A673 (cell line): ENCODE measurements at regions not wholly inside any gene's neighbourhood (a gene's known extent, or its start where the extent isn't known, plus 50 kb on each side); places are given as distances from the start of the nearest gene placed in this dataset.

ENCODE experiments used
- BruUV-seq: library from RNA; stranded (reverse); fragments of 400-500 nt; replicated peaks from 2 replicates; lab custom pipeline; 2021; lab: Mats Ljungman, UMichigan
- CTCF ChIA-PET: fragments of 300-600 bp; sonication (Branson Sonifier 250); formaldehyde crosslinking; loops from one replicate; lab custom pipeline; 2022; ENCODE audit warnings: antibody characterized with exemption; lab: Charles Lee
- POLR2A ChIA-PET: fragments of 300-600 bp; sonication (Branson Sonifier 250); formaldehyde crosslinking; loops from one replicate; lab custom pipeline; 2022; ENCODE audit warnings: antibody characterized with exemption; ENCODE audit not compliant: low non-redundant PET; lab: Charles Lee
- DNase-seq: peaks from one replicate; pipeline ENCODE4 v3.0.0-alpha.2; 2015; ENCODE audit warnings: low spot score
- H3K27ac ChIP-seq: fragments of 200-600 bp; sonication (generic); 2 replicates; pipeline ENCODE4 v1.5.1; 2016; ENCODE audit warnings: mixed run types, low read depth, mild to moderate bottlenecking, mixed read lengths, antibody characterized with exemption, low read length; ENCODE audit not compliant: poor library complexity, severe bottlenecking
- H3K27me3 ChIP-seq: fragments of 200-600 bp; sonication (generic); replicated peaks from 2 replicates; pipeline ENCODE4 v1.6.1; 2017; ENCODE audit warnings: mixed run types, low read depth, mild to moderate bottlenecking, mixed read lengths, antibody characterized with exemption, low read length; ENCODE audit not compliant: insufficient read depth, poor library complexity
- H3K36me3 ChIP-seq: fragments of 200-600 bp; sonication (generic); 2 replicates; pipeline ENCODE4 v1.6.1; 2016; ENCODE audit warnings: mixed run types, mild to moderate bottlenecking, mixed read lengths, antibody characterized with exemption, low read length; ENCODE audit not compliant: insufficient read depth, poor library complexity, severe bottlenecking
- H3K4me1 ChIP-seq: fragments of 200-600 bp; sonication (generic); 2 replicates; pipeline ENCODE4 v1.6.1; 2017; ENCODE audit warnings: mixed run types, mild to moderate bottlenecking, mixed read lengths, antibody characterized with exemption, low read length; ENCODE audit not compliant: insufficient read depth, poor library complexity, severe bottlenecking
- H3K4me3 ChIP-seq: fragments of 200-600 bp; sonication (generic); 2 replicates; pipeline ENCODE4 v1.5.1; 2016; ENCODE audit warnings: low read depth, mixed run types, mild to moderate bottlenecking, mixed read lengths, low read length; ENCODE audit not compliant: poor library complexity, severe bottlenecking
- H3K9me3 ChIP-seq: fragments of 200-600 bp; sonication (generic); 2 replicates; pipeline ENCODE4 v1.6.1; 2016; ENCODE audit warnings: mixed run types, low read depth, mild to moderate bottlenecking, mixed read lengths, antibody characterized with exemption, low read length; ENCODE audit not compliant: poor library complexity, severe bottlenecking
- CTCF ChIP-seq: fragments of 300-800, 200-600 bp; sonication (generic); conservative IDR thresholded peaks from 2 replicates; pipeline ENCODE4 v1.5.1; 2017; ENCODE audit warnings: low read depth, mild to moderate bottlenecking, antibody characterized with exemption, low read length, moderate library complexity, mixed read lengths
- EZH2 ChIP-seq: fragments of 200-600 bp; sonication (generic); IDR thresholded peaks from 2 replicates; pipeline ENCODE4 v1.6.1; 2017; ENCODE audit warnings: borderline replicate concordance, low read depth, mild to moderate bottlenecking, mixed read lengths, antibody characterized with exemption, low read length; ENCODE audit not compliant: poor library complexity, severe bottlenecking
- intact Hi-C: fragments of 100-400 bp; cut with micrococcal nuclease; formaldehyde crosslinking; loops from one replicate; pipeline ENCODE4 v1.10.0; 2022; ENCODE audit not compliant: unreplicated experiment

- Histone ChIP-seq H3K27me3 (no peaks in the 10 kb centered on the region), H3K27ac (no peak overlapping the region), H3K4me3 (no peak overlapping the region), H3K9me3 (no peaks in the 10 kb centered on the region), H3K4me1 (no peaks in the 10 kb centered on the region), H3K36me3 (no peaks in the 10 kb centered on the region)
- POLR2A ChIA-PET: no interaction called here
- no TSS peak for BruUV-seq
- CTCF ChIA-PET: no interaction called here
- DNase-seq: no peak
- intact Hi-C loops: no loop called here
- no peak for TF ChIP-seq CTCF
- TF ChIP-seq EZH2: no peak
Measured at GRCh38 chr1:193626695-193627094, 440.3 kb upstream of the B3GALT2 start.

GRCh38 chr1:193625255-193625654, 438.8 kb upstream of the B3GALT2 start:
- Histone ChIP-seq H3K4me1 (no peaks in the 10 kb centered on the region), H3K27ac (no peak overlapping the region), H3K27me3 (no peaks in the 10 kb centered on the region), H3K9me3 (no peaks in the 10 kb centered on the region), H3K4me3 (no peak overlapping the region), H3K36me3 (no peaks in the 10 kb centered on the region)
- intact Hi-C loops: no loop called here
- ChIA-PET POLR2A (no interaction called here), CTCF (no interaction called here)
- DNase-seq: no peak
- TF ChIP-seq EZH2 (no peak), CTCF (no peak)
- BruUV-seq: no TSS peak

- no peak for DNase-seq
- no peaks in the 10 kb centered on the region for H3K4me1 ChIP-seq
- no peaks in the 10 kb centered on the region for H3K9me3 ChIP-seq
- no peaks in the 10 kb centered on the region for H3K27me3 ChIP-seq
- BruUV-seq: no TSS peak
- POLR2A ChIA-PET: no interaction called here
- H3K27ac ChIP-seq: no peak overlapping the region
- no peak overlapping the region for H3K4me3 ChIP-seq
- TF ChIP-seq CTCF (no peak), EZH2 (no peak)
- CTCF ChIA-PET: no interaction called here
- intact Hi-C loops: no loop called here
- H3K36me3 ChIP-seq: no peaks in the 10 kb centered on the region
Measured at GRCh38 chr1:193619911-193620310, 433.5 kb upstream of the B3GALT2 start.
